ENCODE measurements at regions not wholly inside any gene's neighbourhood (a gene's known extent, or its start where the extent isn't known, plus 50 kb on each side); places are given as distances from the start of the nearest gene placed in this dataset.

DNA sequence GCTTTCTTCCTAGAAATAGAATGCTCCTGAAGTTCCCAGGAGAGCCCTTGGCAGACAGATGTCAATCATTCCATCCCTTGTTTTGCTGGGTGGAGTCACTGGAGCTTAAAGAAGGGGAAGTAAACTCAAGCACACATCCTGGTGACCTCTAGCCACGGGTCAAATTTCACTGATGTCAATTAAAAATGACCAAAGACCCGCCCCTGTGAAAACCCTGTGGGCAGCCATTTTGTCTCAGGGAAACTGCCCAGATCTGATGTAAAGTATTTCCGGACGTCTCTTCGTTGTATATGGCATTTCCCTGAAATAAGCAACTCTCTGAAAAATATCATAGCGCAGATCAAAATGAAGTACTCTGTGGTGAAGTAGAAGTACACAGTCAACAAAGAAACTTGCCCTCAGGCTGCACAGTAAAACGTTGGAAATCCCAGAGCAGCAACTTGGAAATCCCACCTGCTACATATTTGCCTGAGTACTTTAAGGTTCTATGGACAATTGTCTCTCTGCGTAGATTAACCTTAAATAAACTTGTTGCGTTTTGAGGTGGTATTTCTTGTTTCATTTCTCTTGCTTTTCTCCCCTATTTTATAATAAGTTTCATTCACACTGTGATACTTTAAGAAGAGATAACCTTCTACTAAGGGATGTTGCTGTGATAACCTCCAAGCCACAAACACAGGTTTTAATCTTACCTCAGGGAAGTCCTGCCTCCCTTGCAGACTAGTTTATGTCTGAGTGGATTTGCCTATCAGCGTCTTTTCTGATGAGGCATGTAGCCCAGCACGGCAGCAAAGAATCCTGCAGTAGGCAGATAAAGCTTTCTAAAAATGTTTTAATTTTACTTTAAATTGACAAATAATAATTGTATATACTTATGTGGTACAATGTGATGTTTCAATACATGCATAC is 60.9 kb upstream of the PIP5K1B start:
- no peak for DNase-seq
- intact Hi-C loops (cut with DNase I): no loop called here

DNA sequence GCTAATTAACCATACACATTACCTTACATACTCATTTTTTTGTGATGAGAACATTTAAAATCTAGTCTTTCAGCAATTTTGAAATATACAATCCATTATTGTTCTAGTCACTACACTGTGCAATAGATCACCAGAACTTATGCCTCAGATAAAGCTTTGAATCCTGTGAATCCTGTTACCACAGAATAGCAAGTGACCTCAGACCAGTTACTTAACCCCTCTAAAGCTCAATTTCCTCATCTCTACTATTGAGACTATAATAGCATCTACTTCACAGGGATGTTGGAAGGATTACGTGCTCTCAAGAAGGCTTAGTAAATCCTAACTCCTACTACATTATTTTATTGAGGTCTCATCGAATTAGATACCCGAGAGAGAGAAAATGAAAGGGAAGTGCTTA is 60.2 kb upstream of the PIP5K1B start:
- intact Hi-C loops (cut with DNase I): no loop called here
- no peak for DNase-seq

DNA sequence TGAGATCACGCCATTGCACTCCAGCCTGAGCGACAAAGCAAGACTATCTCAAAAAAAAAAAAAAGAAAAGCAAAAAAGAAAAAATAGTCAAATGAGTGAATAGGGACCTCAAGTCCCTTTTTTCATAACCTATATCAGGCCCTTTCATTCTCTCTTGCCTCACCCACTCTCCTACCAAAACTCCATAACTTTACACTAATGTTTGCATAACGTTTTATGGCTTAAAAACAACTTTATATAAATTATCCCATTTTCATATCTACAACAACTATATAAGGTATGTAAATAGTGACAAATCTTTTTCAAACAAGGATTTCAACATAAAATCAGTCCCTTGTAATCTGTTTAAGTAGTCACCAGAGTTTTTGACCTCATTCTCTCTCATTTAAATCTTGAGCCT is 56.9 kb upstream of the PIP5K1B start:
- intact Hi-C loops (cut with DNase I): no loop called here

DNA sequence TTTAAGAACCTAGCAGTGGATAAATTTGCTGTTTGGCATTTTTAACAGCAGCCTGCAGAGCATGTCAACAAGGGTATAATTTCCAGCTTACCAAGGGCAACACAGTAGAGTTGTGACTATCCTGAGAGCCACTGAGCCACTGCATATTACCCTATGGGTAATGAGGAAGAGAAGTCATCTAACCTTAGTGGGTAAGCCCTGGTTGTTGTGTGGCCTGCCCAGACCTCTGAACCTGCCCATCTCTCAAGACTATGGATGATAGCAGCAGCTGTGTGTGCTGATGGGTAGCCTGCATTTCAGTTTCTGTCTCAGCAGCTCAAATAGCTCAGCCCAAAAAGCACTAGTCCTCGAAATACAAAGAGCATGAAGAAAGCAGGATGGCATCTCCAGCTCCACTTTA is 56.1 kb upstream of the PIP5K1B start:
- no peak for DNase-seq
- intact Hi-C loops (cut with DNase I): no loop called here

More for the DNA sequence above, 56.9 kb upstream of the PIP5K1B start:
- DNase-seq: no peak

DNA sequence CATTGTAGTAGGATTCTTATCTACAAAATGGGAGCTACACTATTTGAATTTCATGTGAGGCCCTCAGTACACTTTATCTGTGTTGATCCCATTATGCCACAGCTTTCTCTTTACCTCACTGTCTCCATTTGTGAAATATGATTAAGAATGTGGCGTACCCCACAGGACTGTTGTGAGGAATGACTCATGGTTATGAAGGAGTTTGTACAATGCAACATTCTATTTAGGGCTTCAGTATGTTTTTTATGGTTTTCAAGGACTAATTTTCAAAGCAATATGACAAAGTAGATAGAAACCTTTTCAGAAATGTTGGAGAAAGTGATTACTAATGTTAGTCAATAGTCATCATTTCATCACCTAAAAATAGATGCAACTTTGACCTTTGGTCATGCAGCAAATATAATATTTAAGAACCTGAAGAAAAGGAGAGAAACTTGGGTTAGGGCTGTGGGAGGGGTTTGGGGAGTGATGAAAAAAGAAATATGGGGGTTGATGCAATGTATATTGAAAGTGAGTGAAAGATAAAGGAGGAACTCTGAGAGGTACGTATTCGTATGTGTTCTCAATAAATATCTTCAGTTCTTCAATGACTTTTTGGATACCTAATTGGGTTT is 53.7 kb upstream of the PIP5K1B start:
- DNase-seq: no peak
- intact Hi-C loops (cut with DNase I): no loop called here

DNA sequence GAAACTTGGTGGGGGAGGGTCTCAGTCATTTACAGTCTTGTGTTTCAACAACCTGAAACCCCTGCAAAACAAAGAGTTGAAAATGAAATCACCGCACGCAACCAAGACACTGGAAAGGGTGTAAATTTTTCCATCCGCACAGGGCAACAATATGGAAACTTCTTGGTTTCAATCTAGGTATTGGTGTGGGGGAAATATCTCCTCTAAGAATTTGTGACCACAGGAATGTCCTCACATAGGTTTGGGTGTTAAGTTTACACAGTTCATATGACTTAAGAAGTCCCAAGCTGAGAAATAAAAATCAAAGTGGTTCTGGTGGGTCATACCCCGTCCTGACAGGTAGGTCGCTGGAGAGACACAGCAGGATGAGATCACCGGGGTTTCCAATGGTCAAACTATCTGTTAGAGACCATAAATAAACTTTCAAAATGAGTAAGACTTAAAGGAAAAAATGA is 51.9 kb upstream of the PIP5K1B start:
- DNase-seq: no peak
- intact Hi-C loops (cut with DNase I): no loop called here

DNA sequence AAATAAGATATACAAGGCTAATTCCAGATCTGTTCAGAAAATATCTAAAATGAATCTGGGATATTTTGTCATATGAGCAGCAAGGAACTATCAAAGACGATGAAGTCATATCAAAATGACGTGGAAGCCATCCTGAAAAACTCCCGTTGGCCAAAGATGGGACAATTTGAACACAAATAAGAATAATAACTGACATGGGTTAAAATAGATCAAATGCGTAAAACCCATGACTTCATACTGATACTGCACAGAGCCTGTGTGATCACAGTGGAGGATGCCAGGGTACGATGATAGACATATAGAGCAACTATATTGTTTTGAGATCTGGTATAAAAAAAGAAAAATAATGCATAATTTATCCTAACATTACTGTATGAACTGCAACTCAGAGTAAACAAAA is 51.0 kb upstream of the PIP5K1B start:
- DNase-seq: no peak
- intact Hi-C loops (cut with DNase I): no loop called here
